Endothelial cell of umbilical vein (primary cell): ENCODE measurements at regions not wholly inside any gene's neighbourhood (a gene's known extent, or its start where the extent isn't known, plus 50 kb on each side); places are given as distances from the start of the nearest gene placed in this dataset.

ENCODE experiments used
- POLR2AphosphoS5 ChIP-seq: IDR thresholded peaks from 2 replicates; pipeline ENCODE4 v1.6.1; 2012; ENCODE audit warnings: low read depth, mild to moderate bottlenecking, control low read depth, low read length, moderate library complexity; ENCODE audit not compliant: insufficient read depth
- TF ChIP-seq, protein P1 (sequence below), 2 donors: IDR thresholded peaks; 1 replicate in 1 of 2; 2 replicates in 1 of 2; pipeline ENCODE4 v1.5.1; 2011; ENCODE audit warnings: low read length in 2 of 2, mild to moderate bottlenecking in 2 of 2, moderate library complexity in 2 of 2, control low read depth in 1 of 2, inconsistent platforms in 1 of 2, low read depth in 1 of 2; ENCODE audit not compliant: insufficient read depth in 1 of 2; ENCODE audit errors: extremely low read depth in 1 of 2

DNA sequence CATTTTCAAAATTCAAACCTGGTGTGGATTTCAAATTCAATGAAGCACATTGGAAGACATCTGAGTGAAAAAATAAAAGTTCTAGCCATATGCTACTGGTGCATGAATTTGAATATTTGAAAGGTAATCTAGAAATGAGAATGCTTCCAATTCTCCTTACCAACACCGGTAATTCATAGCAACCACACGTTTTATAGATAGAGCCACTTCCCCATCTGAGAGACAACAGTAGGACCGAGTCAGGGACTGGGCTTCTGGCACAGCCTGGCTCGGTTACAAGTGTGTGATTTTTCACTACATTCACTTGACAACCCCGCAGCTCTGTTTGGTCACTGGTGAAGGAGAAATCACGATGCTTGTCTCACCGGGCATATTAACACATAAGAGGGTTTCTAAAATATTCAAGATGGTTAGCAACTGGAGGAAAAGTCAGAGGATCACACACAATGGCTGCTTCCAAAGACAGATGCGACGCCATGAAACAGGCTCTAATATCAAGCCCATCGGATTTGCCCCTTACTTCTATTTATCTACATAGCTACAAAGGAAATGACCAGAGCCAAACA is 86.5 kb upstream of the FOXN3 start:
- TF ChIP-seq, protein P1, sequence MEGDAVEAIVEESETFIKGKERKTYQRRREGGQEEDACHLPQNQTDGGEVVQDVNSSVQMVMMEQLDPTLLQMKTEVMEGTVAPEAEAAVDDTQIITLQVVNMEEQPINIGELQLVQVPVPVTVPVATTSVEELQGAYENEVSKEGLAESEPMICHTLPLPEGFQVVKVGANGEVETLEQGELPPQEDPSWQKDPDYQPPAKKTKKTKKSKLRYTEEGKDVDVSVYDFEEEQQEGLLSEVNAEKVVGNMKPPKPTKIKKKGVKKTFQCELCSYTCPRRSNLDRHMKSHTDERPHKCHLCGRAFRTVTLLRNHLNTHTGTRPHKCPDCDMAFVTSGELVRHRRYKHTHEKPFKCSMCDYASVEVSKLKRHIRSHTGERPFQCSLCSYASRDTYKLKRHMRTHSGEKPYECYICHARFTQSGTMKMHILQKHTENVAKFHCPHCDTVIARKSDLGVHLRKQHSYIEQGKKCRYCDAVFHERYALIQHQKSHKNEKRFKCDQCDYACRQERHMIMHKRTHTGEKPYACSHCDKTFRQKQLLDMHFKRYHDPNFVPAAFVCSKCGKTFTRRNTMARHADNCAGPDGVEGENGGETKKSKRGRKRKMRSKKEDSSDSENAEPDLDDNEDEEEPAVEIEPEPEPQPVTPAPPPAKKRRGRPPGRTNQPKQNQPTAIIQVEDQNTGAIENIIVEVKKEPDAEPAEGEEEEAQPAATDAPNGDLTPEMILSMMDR (IDR thresholded peaks at IDR 0.05; ENCODE audit: extremely low read depth in 1 of 2, insufficient read depth in 1 of 2, low read depth in 1 of 2, low read length in 2 of 2): no peak
- no peak for TF ChIP-seq POLR2AphosphoS5
